Hepatocyte (in vitro differentiated cells): ENCODE measurements at regions not wholly inside any gene's neighbourhood (a gene's known extent, or its start where the extent isn't known, plus 50 kb on each side); places are given as distances from the start of the nearest gene placed in this dataset.

ENCODE experiments used
- DNase-seq: peaks from one replicate; pipeline ENCODE4 v3.0.0-alpha.2; 2016; ENCODE audit warnings: low spot score
- H2AFZ ChIP-seq: fragments of 200-600 bp; sonication (generic); 2 replicates; pipeline ENCODE4 v1.6.0; 2016; ENCODE audit warnings: antibody characterized with exemption, mild to moderate bottlenecking
- H3K27ac ChIP-seq: fragments of 200-600 bp; sonication (generic); 2 replicates; pipeline ENCODE4 v1.5.1; 2016; ENCODE audit warnings: mild to moderate bottlenecking
- H3K27me3 ChIP-seq: fragments of 200-600 bp; sonication (generic); 2 replicates; pipeline ENCODE4 v1.6.1; 2016
- H3K36me3 ChIP-seq: fragments of 200-600 bp; sonication (generic); replicated peaks from 2 replicates; pipeline ENCODE4 v1.5.1; 2016; ENCODE audit warnings: low read depth; ENCODE audit not compliant: insufficient read depth
- H3K4me1 ChIP-seq: fragments of 200-600 bp; sonication (generic); 2 replicates; pipeline ENCODE4 v1.5.1; 2016; ENCODE audit warnings: mild to moderate bottlenecking, moderate library complexity; ENCODE audit not compliant: insufficient read depth
- H3K4me2 ChIP-seq: fragments of 200-600 bp; sonication (generic); 2 replicates; pipeline ENCODE4 v1.6.0; 2016
- H3K4me3 ChIP-seq: fragments of 200-600 bp; sonication (generic); 2 replicates; pipeline ENCODE4 v1.5.1; 2016; ENCODE audit warnings: mild to moderate bottlenecking
- H3K79me2 ChIP-seq: fragments of 200-600 bp; sonication (generic); 2 replicates; pipeline ENCODE4 v1.6.0; 2017; ENCODE audit warnings: mild to moderate bottlenecking
- H3K9me2 ChIP-seq: fragments of 200-600 bp; sonication (generic); replicated peaks from 2 replicates; pipeline ENCODE4 v1.6.0; 2017; ENCODE audit warnings: mild to moderate bottlenecking; ENCODE audit not compliant: insufficient read depth
- H3K9me3 ChIP-seq: fragments of 200-600 bp; sonication (generic); 2 replicates; pipeline ENCODE4 v1.5.1; 2016; ENCODE audit warnings: low read depth, mild to moderate bottlenecking
- H4K20me1 ChIP-seq: fragments of 200-600 bp; sonication (generic); 2 replicates; pipeline ENCODE4 v1.6.0; 2016; ENCODE audit warnings: mild to moderate bottlenecking; ENCODE audit not compliant: insufficient read depth, poor library complexity, severe bottlenecking
- EZH2 ChIP-seq: fragments of 200-600 bp; sonication (generic); IDR thresholded peaks from 2 replicates; pipeline ENCODE4 v1.6.1; 2016; ENCODE audit warnings: antibody characterized with exemption, mild to moderate bottlenecking, borderline replicate concordance
- EZH2phosphoT487 ChIP-seq: fragments of 200-600 bp; sonication (generic); IDR thresholded peaks from one replicate; pipeline ENCODE4 v1.6.1; 2018; ENCODE audit warnings: antibody characterized with exemption, mild to moderate bottlenecking, low read depth, moderate library complexity; ENCODE audit not compliant: unreplicated experiment, severe bottlenecking
- WGBS: methylation state at CpG from one replicate; pipeline ENCODE4 v1.1.6; 2016; ENCODE audit warnings: low lambda C conversion rate; ENCODE audit errors: missing lambda C conversion rate; 5-methylcytosine and 5-hydroxymethylcytosine counted together
- TF ChIP-seq, protein P1 (sequence below): fragments of 200-600 bp; sonication (generic); IDR thresholded peaks from 2 replicates; pipeline ENCODE4 v1.5.1; 2016; ENCODE audit warnings: antibody characterized with exemption, mild to moderate bottlenecking; ENCODE audit not compliant: poor library complexity

- H3K36me3 ChIP-seq: no peaks in the 10 kb centered on the region
- H3K9me2 ChIP-seq: no peaks in the 10 kb centered on the region
- no peak overlapping the region for H2AFZ ChIP-seq
- H3K4me3 ChIP-seq: no peak overlapping the region
- H3K79me2 ChIP-seq: no peaks in the 10 kb centered on the region
- peak; percentile 47 for DNase-seq
- H3K27ac ChIP-seq: peak overlapping the region; percentile 27
- WGBS: 45% methylated on average over 4 of the region's 4 CpGs
- peaks cover 6% of the 10 kb centered on the region for H3K4me1 ChIP-seq
- no peaks in the 10 kb centered on the region for H4K20me1 ChIP-seq
- TF ChIP-seq, protein P1, sequence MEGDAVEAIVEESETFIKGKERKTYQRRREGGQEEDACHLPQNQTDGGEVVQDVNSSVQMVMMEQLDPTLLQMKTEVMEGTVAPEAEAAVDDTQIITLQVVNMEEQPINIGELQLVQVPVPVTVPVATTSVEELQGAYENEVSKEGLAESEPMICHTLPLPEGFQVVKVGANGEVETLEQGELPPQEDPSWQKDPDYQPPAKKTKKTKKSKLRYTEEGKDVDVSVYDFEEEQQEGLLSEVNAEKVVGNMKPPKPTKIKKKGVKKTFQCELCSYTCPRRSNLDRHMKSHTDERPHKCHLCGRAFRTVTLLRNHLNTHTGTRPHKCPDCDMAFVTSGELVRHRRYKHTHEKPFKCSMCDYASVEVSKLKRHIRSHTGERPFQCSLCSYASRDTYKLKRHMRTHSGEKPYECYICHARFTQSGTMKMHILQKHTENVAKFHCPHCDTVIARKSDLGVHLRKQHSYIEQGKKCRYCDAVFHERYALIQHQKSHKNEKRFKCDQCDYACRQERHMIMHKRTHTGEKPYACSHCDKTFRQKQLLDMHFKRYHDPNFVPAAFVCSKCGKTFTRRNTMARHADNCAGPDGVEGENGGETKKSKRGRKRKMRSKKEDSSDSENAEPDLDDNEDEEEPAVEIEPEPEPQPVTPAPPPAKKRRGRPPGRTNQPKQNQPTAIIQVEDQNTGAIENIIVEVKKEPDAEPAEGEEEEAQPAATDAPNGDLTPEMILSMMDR: no peak
- TF ChIP-seq EZH2 (no peak), EZH2phosphoT487 (no peak)
- H3K4me2 ChIP-seq: peak overlapping the region; percentile 18
- H3K27me3 ChIP-seq: no peaks in the 10 kb centered on the region
- no peaks in the 10 kb centered on the region for H3K9me3 ChIP-seq
These were observed 110.1 kb upstream of the JAG1 start for GRCh38 chr20:10783707-10784553.

DNA sequence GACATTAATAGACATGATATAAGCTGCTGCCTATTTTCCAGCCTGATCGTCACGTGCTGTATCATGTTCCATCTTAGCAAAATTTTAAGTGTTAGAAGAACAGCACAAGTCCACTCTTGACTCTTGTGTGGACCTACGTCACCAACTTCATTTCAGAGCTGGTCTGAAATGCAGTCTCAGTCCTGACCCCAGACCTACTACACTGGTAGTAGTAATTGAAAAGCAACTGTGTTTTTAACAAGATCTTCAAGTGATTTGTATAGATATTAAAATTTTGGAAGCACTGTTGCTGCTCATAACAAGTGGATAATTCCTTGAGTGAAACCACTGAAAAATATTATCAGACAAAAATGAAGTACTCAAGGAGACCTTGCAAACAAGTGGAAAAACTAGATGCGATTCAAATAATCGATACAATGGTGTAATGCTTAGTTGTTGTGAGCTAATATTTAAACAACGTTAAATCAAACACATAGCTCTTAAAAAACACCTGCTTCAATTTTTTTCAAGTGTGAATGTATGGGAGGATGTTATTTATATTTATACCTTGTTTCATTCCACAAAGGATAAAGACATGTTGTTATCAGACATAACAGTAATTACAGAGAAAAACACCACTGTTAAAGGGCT, 110.9 kb upstream of the JAG1 start:
- TF ChIP-seq EZH2: no peak
- TF ChIP-seq EZH2phosphoT487: no peak
- TF ChIP-seq, protein P1: no peak
- no peaks in the 10 kb centered on the region for H4K20me1 ChIP-seq
- WGBS: 81% methylated on average over 6 of the region's 6 CpGs
- H3K9me2 ChIP-seq: no peaks in the 10 kb centered on the region
- H3K4me3 ChIP-seq: no peak overlapping the region
- no peak overlapping the region for H2AFZ ChIP-seq
- no peaks in the 10 kb centered on the region for H3K36me3 ChIP-seq
- DNase-seq: no peak
- no peaks in the 10 kb centered on the region for H3K79me2 ChIP-seq
- H3K4me1 ChIP-seq: peaks cover 6% of the 10 kb centered on the region
- H3K27ac ChIP-seq: peak overlapping the region; percentile 27
- H3K9me3 ChIP-seq: no peaks in the 10 kb centered on the region
- peak overlapping the region; percentile 18 for H3K4me2 ChIP-seq
- no peaks in the 10 kb centered on the region for H3K27me3 ChIP-seq

GRCh38 chr20:10786678-10787077, 112.9 kb upstream of the JAG1 start:
- Histone ChIP-seq H3K4me2 (no peak overlapping the region), H3K36me3 (no peaks in the 10 kb centered on the region), H3K27ac (no peak overlapping the region), H2AFZ (no peak overlapping the region), H3K4me1 (peaks cover 6% of the 10 kb centered on the region), H4K20me1 (no peaks in the 10 kb centered on the region), H3K27me3 (no peaks in the 10 kb centered on the region), H3K9me2 (no peaks in the 10 kb centered on the region), H3K4me3 (no peak overlapping the region), H3K9me3 (no peaks in the 10 kb centered on the region), H3K79me2 (no peaks in the 10 kb centered on the region)
- DNase-seq: no peak
- WGBS: 26% methylated on average over 1 of the region's 1 CpG
- TF ChIP-seq, protein P1: no peak
- no peak for TF ChIP-seq EZH2phosphoT487
- no peak for TF ChIP-seq EZH2
